Middle frontal gyrus (tissue), 1 donor: ENCODE measurements at regions not wholly inside any gene's neighbourhood (a gene's known extent, or its start where the extent isn't known, plus 50 kb on each side); places are given as distances from the start of the nearest gene placed in this dataset.
"Not testable (repeated sequence)": the region's sequence is repeated elsewhere in the genome, so short reads cannot be mapped to it uniquely, and the experiment has no call there.

Experiments
- DNase-seq: peaks from one replicate; pipeline ENCODE4 v3.0.0-alpha.2; 2015; ENCODE audit warnings: low spot score; ENCODE audit errors: extremely low spot score

- not testable (repeated sequence) for DNase-seq
Measured at GRCh38 chr17:27365329-27365945, 71.5 kb downstream of the WSB1 start.

- no peak for DNase-seq
Measured at GRCh38 chr17:27366437-27366836, 72.5 kb downstream of the WSB1 start.

DNA sequence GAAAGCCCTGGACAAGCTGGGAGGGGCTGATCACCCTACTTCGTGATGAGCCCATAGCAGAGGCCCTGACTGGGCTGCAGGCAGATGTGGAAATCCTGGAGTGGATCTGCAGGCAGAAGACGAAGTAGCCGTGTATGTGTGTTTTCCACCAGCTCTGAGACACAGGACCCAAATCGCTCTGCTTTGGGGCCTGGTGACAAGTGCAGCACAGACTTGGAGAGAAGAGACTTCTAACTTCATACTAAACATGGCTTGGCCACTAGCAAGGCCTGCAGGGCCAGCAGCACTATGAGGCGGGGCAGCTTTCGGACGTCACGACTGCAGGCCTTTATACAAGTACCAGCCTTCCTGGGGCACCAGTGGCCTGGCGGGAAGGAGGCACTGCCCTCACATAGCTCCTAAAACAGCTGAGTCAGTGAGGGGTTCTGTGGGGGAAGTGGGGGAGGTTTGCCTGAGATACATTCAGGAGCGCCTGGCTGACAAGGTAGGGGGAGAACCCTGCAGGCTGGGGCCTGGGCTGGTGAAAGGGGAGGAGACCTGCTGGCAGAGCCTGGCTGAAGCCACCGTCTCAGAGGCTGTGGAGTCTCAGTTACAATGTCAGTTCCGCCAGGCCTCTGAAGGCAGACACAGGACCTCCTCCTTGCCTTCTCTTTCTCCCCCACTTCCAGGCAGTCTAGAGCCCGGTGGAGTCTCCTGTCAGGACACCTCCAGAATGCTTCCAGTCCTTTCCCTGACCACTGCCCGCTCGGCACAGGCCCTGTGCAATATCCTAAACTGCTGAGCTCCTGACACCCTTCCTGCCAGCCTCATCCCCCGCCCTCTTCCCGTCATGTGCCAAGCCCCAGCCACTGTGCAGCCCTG, 73.4 kb downstream of the WSB1 start:
- no peak for DNase-seq

DNA sequence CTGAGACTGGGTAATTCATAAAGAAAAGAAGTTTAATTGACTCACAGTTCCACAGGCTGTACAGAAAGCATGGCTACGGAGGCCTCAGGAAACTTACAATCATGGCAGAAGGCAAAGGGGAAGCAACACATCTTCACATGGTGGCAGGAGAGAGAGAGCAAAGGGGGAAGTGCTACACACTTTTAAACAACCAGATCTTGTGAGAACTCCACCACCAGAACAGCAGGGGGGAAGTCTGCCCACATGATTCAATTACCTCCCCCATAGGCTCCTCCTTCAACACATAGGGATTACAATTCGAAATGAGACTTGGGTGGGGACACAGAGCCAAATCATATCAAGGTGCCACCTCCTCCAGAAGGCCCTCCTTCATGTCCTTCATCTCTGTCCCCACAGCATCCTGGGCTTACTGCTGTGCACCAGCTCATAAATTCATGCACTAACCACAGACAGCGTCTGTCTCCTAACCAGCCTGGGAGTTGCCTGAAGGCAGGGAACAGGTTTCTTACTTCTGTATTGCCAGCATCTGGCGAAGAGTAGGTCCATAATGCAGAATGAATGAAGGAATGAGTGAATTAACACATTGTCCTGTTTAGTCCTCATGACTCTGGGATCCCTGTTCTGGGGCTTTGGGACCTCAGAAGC, 74.4 kb downstream of the WSB1 start:
- DNase-seq = no peak

- no peak for DNase-seq
Measured at GRCh38 chr17:27368980-27369379, 75.1 kb downstream of the WSB1 start.

GRCh38 chr17:27370776-27371175, 76.9 kb downstream of the WSB1 start:
- DNase-seq = no peak

- DNase-seq = not testable (repeated sequence)
Measured at GRCh38 chr17:27373695-27374094, 79.8 kb downstream of the WSB1 start.

DNA sequence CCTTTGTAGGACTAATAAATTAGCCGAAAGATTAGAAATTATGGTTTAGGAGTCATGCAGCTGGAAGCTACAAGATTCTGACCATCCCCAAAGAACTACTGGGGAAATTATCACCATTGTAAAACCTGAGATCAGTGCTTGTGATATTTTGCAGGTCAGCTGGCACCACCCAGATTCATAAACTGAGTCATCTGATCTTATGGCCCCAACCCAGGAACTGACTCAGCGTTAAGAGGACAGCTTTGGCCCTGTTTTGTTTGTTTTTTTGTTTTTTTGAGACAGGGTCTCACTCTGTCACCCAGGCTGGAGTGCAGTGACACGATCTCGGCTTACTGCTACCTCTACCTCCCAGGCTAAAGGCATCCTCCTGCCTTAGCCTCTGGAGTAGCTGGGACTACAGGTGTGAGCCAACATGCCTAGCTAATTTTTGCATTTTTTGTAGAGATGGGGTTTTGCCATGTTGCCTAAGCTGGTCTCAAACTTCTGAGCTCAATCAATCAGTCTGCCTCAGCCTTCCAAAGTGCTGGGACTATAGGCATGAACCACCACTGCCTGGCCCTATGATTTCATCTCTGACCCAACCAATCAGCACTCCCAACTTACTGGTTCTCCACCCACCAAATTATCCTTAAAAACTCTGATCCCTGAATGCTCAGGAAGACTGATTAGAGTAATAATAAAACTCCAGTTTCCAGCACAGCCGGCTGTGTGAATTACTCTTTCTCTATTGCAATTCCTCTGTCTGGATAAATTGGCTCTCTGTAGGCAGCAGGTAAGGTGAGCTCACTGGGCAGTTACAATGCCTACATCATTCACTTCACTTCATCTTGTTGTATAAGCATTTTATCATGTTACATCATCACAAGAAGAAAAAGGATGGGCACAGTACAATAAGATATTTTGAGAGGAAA, 79.4 kb upstream of the KSR1 start:
- DNase-seq = no peak

DNA sequence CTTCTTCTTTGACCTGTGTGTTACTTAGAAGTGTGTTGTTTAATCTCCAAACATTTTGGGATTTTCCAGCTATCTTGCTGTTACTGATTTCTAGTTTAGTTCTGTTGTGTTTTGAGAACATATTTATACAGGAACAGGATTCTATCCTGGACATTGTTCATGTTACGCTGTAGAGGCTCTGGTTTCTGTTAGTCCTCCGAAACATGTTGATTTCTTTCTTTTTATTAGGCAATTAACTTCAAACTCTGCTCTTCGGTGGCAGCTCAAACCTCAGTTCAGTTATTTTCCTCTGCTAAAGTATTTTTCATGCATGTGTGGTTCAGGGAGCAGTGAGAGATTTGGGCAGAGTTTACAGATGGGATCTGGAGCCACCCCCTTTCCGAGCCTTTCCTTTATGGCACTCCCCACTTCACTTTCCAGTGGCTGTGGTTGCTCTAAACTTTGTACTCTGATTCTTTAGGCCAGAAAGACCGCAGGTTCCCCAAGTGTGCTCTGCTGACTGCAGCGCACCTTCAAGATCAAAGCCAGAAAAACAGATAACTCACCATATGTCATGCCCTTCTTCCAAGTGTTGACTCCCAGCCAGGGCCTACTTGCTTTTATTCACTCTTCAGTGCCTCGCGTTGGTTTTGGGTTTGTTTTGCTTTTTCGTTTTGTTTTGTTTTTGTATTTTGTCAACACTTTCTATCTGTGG, 77.6 kb upstream of the KSR1 start:
- DNase-seq = no peak

- DNase-seq = no peak
Measured at GRCh38 chr17:27379888-27380533, 76.2 kb upstream of the KSR1 start.

- DNase-seq = no peak
Measured at GRCh38 chr17:27380551-27380950, 75.7 kb upstream of the KSR1 start.

DNA sequence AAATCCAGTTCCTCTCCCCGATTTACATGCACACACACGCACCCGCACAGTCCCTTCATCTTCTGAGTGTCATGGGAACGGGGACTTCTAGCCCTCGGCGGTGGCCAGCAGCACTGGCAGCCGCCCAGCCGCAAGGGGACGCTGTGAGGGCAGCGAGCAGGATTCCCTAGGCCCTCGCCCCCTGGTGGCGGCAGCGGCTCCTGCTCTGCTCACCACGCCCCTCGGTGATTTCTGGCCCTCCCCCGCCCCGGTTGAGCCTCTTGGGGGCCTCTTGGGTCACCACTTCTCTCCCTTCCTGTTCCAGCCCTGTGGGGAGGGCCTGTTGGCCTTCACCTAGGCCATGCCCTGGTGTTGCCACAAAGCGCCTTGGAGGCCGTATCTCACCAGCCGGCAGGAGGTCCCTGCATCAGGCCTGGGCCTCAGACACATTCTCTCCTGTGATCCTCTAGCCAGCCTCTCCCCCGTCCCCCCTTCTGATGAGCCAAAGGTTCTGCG, 75.2 kb upstream of the KSR1 start:
- peak; percentile 11 for DNase-seq

DNA sequence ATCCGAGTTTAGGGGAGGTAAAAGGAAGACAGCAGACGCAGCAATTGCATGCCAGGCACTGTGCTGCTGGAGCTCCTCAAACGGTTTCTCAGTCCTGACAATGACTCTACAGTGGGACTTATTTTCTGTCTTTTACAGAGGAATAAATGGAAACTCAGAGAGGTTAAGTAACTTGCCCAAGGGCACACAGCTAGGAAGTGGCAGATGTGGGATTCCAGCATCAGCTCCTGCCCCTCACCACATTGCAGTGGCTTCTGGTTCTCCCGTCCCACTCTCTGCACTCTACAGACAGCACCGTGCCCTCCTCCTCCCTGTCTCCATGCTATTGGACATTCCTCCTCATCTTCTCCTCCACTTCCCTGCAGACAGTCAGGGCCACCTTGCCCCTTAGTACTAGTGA, 74.2 kb upstream of the KSR1 start:
- DNase-seq = no peak

DNA sequence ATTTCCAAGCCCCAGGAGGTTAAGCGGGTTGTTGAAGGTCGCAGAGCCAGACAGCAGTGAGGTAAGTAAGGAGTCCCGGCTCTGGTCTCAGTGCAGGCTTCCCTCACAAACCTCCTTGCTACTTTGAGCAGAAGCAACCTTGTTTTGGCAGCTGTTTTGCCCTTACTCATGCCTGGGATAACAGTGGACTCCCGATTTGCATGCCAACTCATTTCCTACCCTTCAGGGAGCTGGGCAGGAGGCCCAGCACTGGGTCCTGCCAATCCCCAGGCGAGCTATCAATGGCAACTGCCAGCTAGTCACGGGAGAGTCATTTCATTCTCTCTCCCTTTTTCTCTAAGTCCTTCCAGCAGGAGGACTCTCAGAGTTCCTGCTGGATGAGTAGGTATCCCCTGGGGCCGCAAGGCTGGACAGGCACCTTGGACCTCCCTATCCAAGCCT, 72.0 kb upstream of the KSR1 start:
- peak; percentile 31 for DNase-seq

GRCh38 chr17:27384726-27385125, 71.5 kb upstream of the KSR1 start:
- no peak for DNase-seq

GRCh38 chr17:27385626-27386025, 70.6 kb upstream of the KSR1 start:
- no peak for DNase-seq

GRCh38 chr17:27386206-27387075, 69.8 kb upstream of the KSR1 start:
- DNase-seq = no peak

DNA sequence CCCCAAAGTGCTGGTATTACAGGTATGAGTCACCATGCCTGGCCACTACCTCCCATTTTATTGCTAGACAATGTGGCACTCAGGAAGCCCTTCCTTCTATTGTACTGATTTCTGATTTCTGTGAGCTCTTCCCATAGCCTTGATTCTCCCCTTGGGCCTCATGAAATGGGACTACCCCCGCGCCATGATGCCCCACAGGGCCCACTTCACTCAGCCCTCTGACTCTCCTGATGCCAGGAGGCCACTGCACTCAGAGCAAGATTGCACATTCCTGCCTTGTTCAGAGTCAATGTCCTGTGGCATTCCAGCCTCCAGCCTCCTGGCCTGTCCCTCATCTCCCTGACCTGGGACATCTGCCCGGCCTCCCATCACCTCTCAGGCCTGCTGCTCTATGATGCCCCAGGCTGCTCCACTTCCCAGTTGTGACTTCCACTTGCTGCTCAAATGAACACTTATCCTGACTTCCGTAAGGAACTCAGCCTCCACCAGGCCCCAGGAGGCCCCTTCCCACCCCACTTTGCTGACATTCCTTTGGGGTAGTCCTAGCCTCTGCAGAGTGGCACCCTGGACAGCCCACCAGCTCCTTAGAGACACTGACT, 66.6 kb upstream of the KSR1 start:
- no peak for DNase-seq

DNA sequence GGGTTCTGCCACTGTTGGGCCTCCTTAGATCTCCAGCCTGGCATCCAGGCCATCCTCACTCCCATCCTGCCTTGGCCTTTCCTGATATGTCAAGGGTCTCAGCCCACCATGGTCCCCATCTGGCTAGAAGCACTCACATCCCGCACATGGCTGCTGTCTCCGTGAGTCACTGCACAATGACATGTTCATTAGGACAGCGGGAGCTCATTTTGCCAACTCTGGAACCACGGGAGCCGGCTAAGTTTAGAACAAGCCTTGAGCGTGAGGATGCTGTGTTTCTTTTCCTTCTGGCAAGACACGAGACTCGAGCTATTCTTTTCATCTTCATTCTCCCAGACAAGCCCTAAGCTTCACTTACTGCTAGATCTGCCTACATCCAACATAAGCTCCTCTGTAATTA, 65.7 kb upstream of the KSR1 start:
- peak; percentile 45 for DNase-seq
